ENCODE measurements at regions not wholly inside any gene's neighbourhood (a gene's known extent, or its start where the extent isn't known, plus 50 kb on each side); places are given as distances from the start of the nearest gene placed in this dataset.

- Histone ChIP-seq H3K4me3 (ENCODE audit: low read length) (no peak overlapping the region), H3K9me3 (ENCODE audit: low read depth, low read length) (no peaks in the 10 kb centered on the region), H3K4me1 (ENCODE audit: insufficient read depth, low read length) (no peaks in the 10 kb centered on the region), H3K27me3 (ENCODE audit: insufficient read depth, low read length) (no peaks in the 10 kb centered on the region)
These were observed 233.9 kb upstream of the ZBTB20 start for GRCh38 chr3:115380883-115381572.

GRCh38 chr3:115381573-115381912 lies 234.5 kb upstream of the ZBTB20 start:
- Histone ChIP-seq H3K4me1 (ENCODE audit: insufficient read depth, low read length) (no peaks in the 10 kb centered on the region), H3K4me3 (ENCODE audit: low read length) (no peak overlapping the region), H3K9me3 (ENCODE audit: low read depth, low read length) (no peaks in the 10 kb centered on the region), H3K27me3 (ENCODE audit: insufficient read depth, low read length) (no peaks in the 10 kb centered on the region)

GRCh38 chr3:115381931-115382330 lies 234.8 kb upstream of the ZBTB20 start:
- H3K27me3 ChIP-seq (ENCODE audit: insufficient read depth, low read length): no peaks in the 10 kb centered on the region

GRCh38 chr3:115384381-115384780 lies 237.3 kb upstream of the ZBTB20 start:
- H3K9me3 ChIP-seq (ENCODE audit: low read depth, low read length): no peaks in the 10 kb centered on the region
- H3K4me1 ChIP-seq (ENCODE audit: insufficient read depth, low read length): no peaks in the 10 kb centered on the region
- H3K4me3 ChIP-seq (ENCODE audit: low read length): no peak overlapping the region
- H3K27me3 ChIP-seq (ENCODE audit: insufficient read depth, low read length): no peaks in the 10 kb centered on the region

More at GRCh38 chr3:115381931-115382330, 234.8 kb upstream of the ZBTB20 start:
- Histone ChIP-seq H3K4me3 (ENCODE audit: low read length) (no peak overlapping the region), H3K4me1 (ENCODE audit: insufficient read depth, low read length) (no peaks in the 10 kb centered on the region), H3K9me3 (ENCODE audit: low read depth, low read length) (no peaks in the 10 kb centered on the region)

- H3K9me3 ChIP-seq (ENCODE audit: low read depth, low read length): no peaks in the 10 kb centered on the region
- no peaks in the 10 kb centered on the region for H3K4me1 ChIP-seq (ENCODE audit: insufficient read depth, low read length)
- H3K4me3 ChIP-seq (ENCODE audit: low read length): no peak overlapping the region
- no peaks in the 10 kb centered on the region for H3K27me3 ChIP-seq (ENCODE audit: insufficient read depth, low read length)
These were observed 237.3 kb upstream of the GAP43 start for GRCh38 chr3:115385774-115386730.

- Histone ChIP-seq H3K4me1 (ENCODE audit: insufficient read depth, low read length) (no peaks in the 10 kb centered on the region), H3K4me3 (ENCODE audit: low read length) (no peak overlapping the region), H3K27me3 (ENCODE audit: insufficient read depth, low read length) (no peaks in the 10 kb centered on the region), H3K9me3 (ENCODE audit: low read depth, low read length) (no peaks in the 10 kb centered on the region)
These were observed 235.1 kb upstream of the GAP43 start for GRCh38 chr3:115388166-115388565.

- H3K27me3 ChIP-seq (ENCODE audit: insufficient read depth, low read length): no peaks in the 10 kb centered on the region
These were observed 234.5 kb upstream of the GAP43 start for GRCh38 chr3:115388811-115389210.

GRCh38 chr3:115396801-115397200 lies 226.5 kb upstream of the GAP43 start:
- Histone ChIP-seq H3K4me1 (ENCODE audit: insufficient read depth, low read length) (no peaks in the 10 kb centered on the region), H3K4me3 (ENCODE audit: low read length) (no peak overlapping the region), H3K9me3 (ENCODE audit: low read depth, low read length) (no peaks in the 10 kb centered on the region), H3K27me3 (ENCODE audit: insufficient read depth, low read length) (no peaks in the 10 kb centered on the region)

More at GRCh38 chr3:115388811-115389210, 234.5 kb upstream of the GAP43 start:
- Histone ChIP-seq H3K4me1 (ENCODE audit: insufficient read depth, low read length) (no peaks in the 10 kb centered on the region), H3K4me3 (ENCODE audit: low read length) (no peak overlapping the region), H3K9me3 (ENCODE audit: low read depth, low read length) (no peaks in the 10 kb centered on the region)

- Histone ChIP-seq H3K27me3 (ENCODE audit: insufficient read depth, low read length) (no peaks in the 10 kb centered on the region), H3K4me3 (ENCODE audit: low read length) (no peak overlapping the region), H3K9me3 (ENCODE audit: low read depth, low read length) (no peaks in the 10 kb centered on the region), H3K4me1 (ENCODE audit: insufficient read depth, low read length) (no peaks in the 10 kb centered on the region)
These were observed 225.9 kb upstream of the GAP43 start for GRCh38 chr3:115397433-115397832.

GRCh38 chr3:115398506-115398905 lies 224.8 kb upstream of the GAP43 start:
- H3K4me3 ChIP-seq (ENCODE audit: low read length): no peak overlapping the region
- no peaks in the 10 kb centered on the region for H3K4me1 ChIP-seq (ENCODE audit: insufficient read depth, low read length)
- H3K9me3 ChIP-seq (ENCODE audit: low read depth, low read length): no peaks in the 10 kb centered on the region
- no peaks in the 10 kb centered on the region for H3K27me3 ChIP-seq (ENCODE audit: insufficient read depth, low read length)

GRCh38 chr3:115399750-115400149 lies 223.6 kb upstream of the GAP43 start:
- H3K27me3 ChIP-seq (ENCODE audit: insufficient read depth, low read length): no peaks in the 10 kb centered on the region
- no peaks in the 10 kb centered on the region for H3K4me1 ChIP-seq (ENCODE audit: insufficient read depth, low read length)
- H3K4me3 ChIP-seq (ENCODE audit: low read length): no peak overlapping the region
- H3K9me3 ChIP-seq (ENCODE audit: low read depth, low read length): no peaks in the 10 kb centered on the region

GRCh38 chr3:115401298-115401697 lies 222.0 kb upstream of the GAP43 start:
- H3K4me1 ChIP-seq (ENCODE audit: insufficient read depth, low read length): no peaks in the 10 kb centered on the region
- H3K9me3 ChIP-seq (ENCODE audit: low read depth, low read length): no peaks in the 10 kb centered on the region
- H3K4me3 ChIP-seq (ENCODE audit: low read length): no peak overlapping the region
- H3K27me3 ChIP-seq (ENCODE audit: insufficient read depth, low read length): no peaks in the 10 kb centered on the region

GRCh38 chr3:115401851-115402501 lies 221.3 kb upstream of the GAP43 start:
- Histone ChIP-seq H3K9me3 (ENCODE audit: low read depth, low read length) (no peaks in the 10 kb centered on the region), H3K4me1 (ENCODE audit: insufficient read depth, low read length) (no peaks in the 10 kb centered on the region), H3K27me3 (ENCODE audit: insufficient read depth, low read length) (no peaks in the 10 kb centered on the region), H3K4me3 (ENCODE audit: low read length) (no peak overlapping the region)

GRCh38 chr3:115402651-115403050 lies 220.7 kb upstream of the GAP43 start:
- Histone ChIP-seq H3K9me3 (ENCODE audit: low read depth, low read length) (no peaks in the 10 kb centered on the region), H3K4me1 (ENCODE audit: insufficient read depth, low read length) (no peaks in the 10 kb centered on the region), H3K27me3 (ENCODE audit: insufficient read depth, low read length) (no peaks in the 10 kb centered on the region)

GRCh38 chr3:115403786-115404185 lies 219.5 kb upstream of the GAP43 start:
- H3K27me3 ChIP-seq (ENCODE audit: insufficient read depth, low read length): no peaks in the 10 kb centered on the region
- no peaks in the 10 kb centered on the region for H3K9me3 ChIP-seq (ENCODE audit: low read depth, low read length)
- H3K4me3 ChIP-seq (ENCODE audit: low read length): no peak overlapping the region
- no peaks in the 10 kb centered on the region for H3K4me1 ChIP-seq (ENCODE audit: insufficient read depth, low read length)

More at GRCh38 chr3:115402651-115403050, 220.7 kb upstream of the GAP43 start:
- H3K4me3 ChIP-seq (ENCODE audit: low read length): no peak overlapping the region

Data from mononuclear cell (primary cell).